Calu3 (cell line): ENCODE measurements at regions not wholly inside any gene's neighbourhood (a gene's known extent, or its start where the extent isn't known, plus 50 kb on each side); places are given as distances from the start of the nearest gene placed in this dataset.

Source experiments
- BruUV-seq: library from RNA; stranded (reverse); fragments of 400-500 nt; replicated peaks from 2 replicates; lab custom pipeline; 2021; lab: Mats Ljungman, UMichigan
- CTCF ChIA-PET: fragments of 300-600 bp; sonication (Branson Sonifier 250); formaldehyde crosslinking; loops from one replicate; lab custom pipeline; 2022; ENCODE audit warnings: antibody characterized with exemption; lab: Charles Lee
- DNase-seq: peaks from one replicate; pipeline ENCODE4 v3.0.0; 2022
- H3K27ac Mint-ChIP-seq: one replicate; pipeline ENCODE4 v1.8.0; 2022; ENCODE audit warnings: mixed read lengths; ENCODE audit not compliant: unreplicated experiment
- H3K27me3 Mint-ChIP-seq: one replicate; pipeline ENCODE4 v1.8.0; 2022; ENCODE audit warnings: mixed read lengths; ENCODE audit not compliant: unreplicated experiment
- H3K36me3 Mint-ChIP-seq: one replicate; pipeline ENCODE4 v1.8.0; 2022; ENCODE audit warnings: mild to moderate bottlenecking, moderate library complexity, mixed read lengths; ENCODE audit not compliant: insufficient read depth, unreplicated experiment
- H3K4me1 Mint-ChIP-seq: one replicate; pipeline ENCODE4 v1.8.0; 2022; ENCODE audit warnings: mild to moderate bottlenecking, low read depth, mixed read lengths; ENCODE audit not compliant: unreplicated experiment
- H3K4me3 Mint-ChIP-seq: one replicate; pipeline ENCODE4 v1.8.0; 2022; ENCODE audit warnings: mild to moderate bottlenecking, low read depth, moderate library complexity, mixed read lengths; ENCODE audit not compliant: unreplicated experiment
- H3K9me3 Mint-ChIP-seq: one replicate; pipeline ENCODE4 v1.8.0; 2022; ENCODE audit warnings: low read depth, mixed read lengths; ENCODE audit not compliant: unreplicated experiment
- CTCF ChIP-seq: fragments of 200-600 bp; IDR thresholded peaks from one replicate; pipeline ENCODE4 v1.8.0; 2022; ENCODE audit warnings: antibody characterized with exemption; ENCODE audit not compliant: unreplicated experiment
- intact Hi-C: fragments of 100-400 bp; cut with micrococcal nuclease; formaldehyde crosslinking; loops from one replicate; pipeline ENCODE4 v1.10.0; 2022; ENCODE audit not compliant: unreplicated experiment

GRCh38 chr18:21943456-21943855 lies 202.9 kb downstream of the MIB1 start:
- H3K27ac Mint-ChIP-seq = no peak overlapping the region
- BruUV-seq = no TSS peak
- no peaks in the 10 kb centered on the region for H3K9me3 Mint-ChIP-seq
- no peaks in the 10 kb centered on the region for H3K36me3 Mint-ChIP-seq
- H3K4me3 Mint-ChIP-seq = no peak overlapping the region
- intact Hi-C loops = no loop called here
- no peaks in the 10 kb centered on the region for H3K4me1 Mint-ChIP-seq
- no peaks in the 10 kb centered on the region for H3K27me3 Mint-ChIP-seq
- TF ChIP-seq CTCF = no peak
- no peak for DNase-seq
- CTCF ChIA-PET = no interaction called here

- Mint-ChIP-seq H3K4me1 (no peaks in the 10 kb centered on the region), H3K27ac (no peak overlapping the region), H3K27me3 (no peaks in the 10 kb centered on the region), H3K4me3 (no peak overlapping the region), H3K9me3 (peaks cover 4% of the 10 kb centered on the region), H3K36me3 (no peaks in the 10 kb centered on the region)
- DNase-seq = no peak
- intact Hi-C loops = no loop called here
- BruUV-seq = no TSS peak
- CTCF ChIA-PET = no interaction called here
- no peak for TF ChIP-seq CTCF
Measured at GRCh38 chr18:21949326-21950015, 208.9 kb downstream of the MIB1 start.

GRCh38 chr18:21955757-21956652 lies 213.4 kb upstream of the GATA6 start:
- peak; percentile 86 for DNase-seq
- no TSS peak for BruUV-seq
- Mint-ChIP-seq H3K27me3 (no peaks in the 10 kb centered on the region), H3K27ac (no peak overlapping the region), H3K9me3 (peaks cover 4% of the 10 kb centered on the region), H3K36me3 (no peaks in the 10 kb centered on the region), H3K4me1 (no peaks in the 10 kb centered on the region), H3K4me3 (no peak overlapping the region)
- intact Hi-C loops = loop anchor here (5.0 kb wide), 1 partner anchor 44 kb away; no protein-coding TSS in a partner anchor
- CTCF ChIA-PET = interaction anchor here (0.5 to 1.1 kb wide), 2 partner anchors 212 to 607 kb away, joined by 4 to 6 read pairs; no protein-coding TSS in a partner anchor
- TF ChIP-seq CTCF = peak; percentile 90

GRCh38 chr18:21958263-21958662 lies 211.1 kb upstream of the GATA6 start:
- no TSS peak for BruUV-seq

More at GRCh38 chr18:21958263-21958662, 211.1 kb upstream of the GATA6 start:
- TF ChIP-seq CTCF = no peak
- CTCF ChIA-PET = interaction anchor here (1.4 kb wide), 1 partner anchor 324 kb away, joined by 3 read pairs; no protein-coding TSS in a partner anchor
- Mint-ChIP-seq H3K36me3 (no peaks in the 10 kb centered on the region), H3K27me3 (no peaks in the 10 kb centered on the region), H3K4me1 (no peaks in the 10 kb centered on the region), H3K9me3 (no peaks in the 10 kb centered on the region), H3K27ac (no peak overlapping the region), H3K4me3 (no peak overlapping the region)
- intact Hi-C loops = loop anchor here (5.0 kb wide), 1 partner anchor 46 kb away; no protein-coding TSS in a partner anchor
- DNase-seq = no peak
